PC-3 (cell line): ENCODE measurements at regions not wholly inside any gene's neighbourhood (a gene's known extent, or its start where the extent isn't known, plus 50 kb on each side); places are given as distances from the start of the nearest gene placed in this dataset.

Source experiments
- CTCF ChIP-seq: fragments of 300-600 bp; sonication (generic); conservative IDR thresholded peaks from 2 replicates; pipeline ENCODE4 v1.5.1; 2017; ENCODE audit warnings: antibody characterized with exemption, low read depth, mild to moderate bottlenecking, low read length
- EZH2 ChIP-seq: fragments of 300-600 bp; sonication (generic); IDR thresholded peaks from one replicate; pipeline ENCODE4 v1.6.1; 2017; ENCODE audit warnings: antibody characterized with exemption, mild to moderate bottlenecking, low read length; ENCODE audit not compliant: unreplicated experiment

- TF ChIP-seq CTCF (no peak), EZH2 (no peak)
Measured at GRCh38 chr11:70877151-70877550, 375.2 kb downstream of the SHANK2 start.
